COLO829 (cell line): ENCODE measurements at regions not wholly inside any gene's neighbourhood (a gene's known extent, or its start where the extent isn't known, plus 50 kb on each side); places are given as distances from the start of the nearest gene placed in this dataset.

Source experiments
- DNase-seq: peaks from one replicate; pipeline ENCODE4 v3.0.0; 2012; ENCODE audit warnings: low spot score

DNA sequence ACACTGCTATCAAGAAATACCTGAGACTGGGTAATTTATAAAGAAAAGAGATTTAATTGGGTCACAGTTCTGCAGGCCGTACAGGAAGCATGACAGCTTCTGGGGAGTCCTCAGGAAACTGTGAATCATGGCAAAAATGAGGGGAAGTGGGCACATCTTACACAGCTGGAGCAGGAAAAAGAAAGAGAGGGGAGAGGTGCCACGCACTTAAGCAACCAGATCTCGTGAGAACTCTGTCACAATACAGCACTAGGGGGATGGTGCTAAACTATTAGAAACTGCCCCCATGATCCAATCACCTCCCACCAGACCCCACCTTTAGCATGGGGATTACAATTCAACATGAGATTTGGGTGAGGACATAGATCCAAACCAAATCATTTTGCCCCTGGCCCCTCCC is 105.5 kb upstream of the CPLX2 start:
- no peak for DNase-seq

DNA sequence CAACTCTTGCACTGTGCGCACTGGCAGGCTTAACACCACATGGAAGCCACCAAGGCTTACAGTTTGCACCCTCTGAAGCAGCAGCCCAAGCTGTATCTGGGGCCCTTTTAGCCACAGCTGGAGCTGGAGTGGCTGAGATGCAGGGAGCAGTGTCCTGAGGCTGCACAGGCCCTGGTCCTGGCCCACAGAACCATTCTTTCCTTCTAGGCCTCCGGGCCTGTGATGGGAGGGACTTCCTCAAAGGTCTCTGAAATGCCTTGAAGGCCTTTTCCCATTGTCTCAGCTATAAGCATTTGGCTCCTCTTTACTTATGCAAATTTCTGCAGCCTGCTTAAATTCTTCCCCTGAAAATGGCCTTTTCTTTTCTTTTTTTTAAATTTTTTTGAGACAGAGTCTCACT is 104.4 kb upstream of the CPLX2 start:
- DNase-seq, result no peak

DNA sequence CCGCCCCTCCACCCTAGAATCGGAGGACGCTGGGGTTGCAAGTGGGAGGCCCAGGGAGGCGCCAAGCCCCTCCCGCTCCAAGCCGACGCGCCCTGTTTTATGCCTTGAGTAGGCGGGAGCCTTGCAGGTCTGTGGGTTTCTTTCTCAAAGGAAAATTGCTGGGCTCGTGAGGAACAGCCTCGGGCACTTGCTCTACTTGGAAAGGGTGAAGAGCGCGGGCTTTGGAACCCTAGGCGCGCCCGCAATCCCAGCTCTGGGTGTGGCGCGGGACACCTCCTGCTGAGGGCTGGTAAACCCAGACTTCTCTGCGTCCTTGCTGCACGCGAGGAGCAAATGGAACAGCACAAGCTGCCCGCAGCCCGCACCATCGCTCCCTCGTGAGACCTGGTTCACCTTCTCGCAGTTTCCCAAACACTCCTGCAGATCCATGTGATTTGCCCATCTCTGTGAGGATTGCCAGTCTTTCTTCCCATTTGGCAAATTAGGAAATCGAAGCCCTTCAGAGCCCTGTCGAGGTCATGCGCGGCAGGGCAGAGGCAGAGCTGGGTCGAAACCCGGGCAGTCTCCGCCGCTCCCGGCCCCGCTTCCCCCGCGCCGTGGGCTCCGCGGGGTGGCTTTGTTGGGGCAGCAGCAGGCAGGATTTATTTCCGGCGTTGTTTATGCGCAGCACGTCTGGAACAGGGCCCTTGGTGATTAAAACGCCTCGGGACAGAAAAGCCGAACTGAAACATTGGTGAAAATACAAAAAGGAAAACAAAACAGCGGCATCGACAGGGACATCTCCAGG is 98.4 kb upstream of the CPLX2 start:
- DNase-seq, result no peak

DNA sequence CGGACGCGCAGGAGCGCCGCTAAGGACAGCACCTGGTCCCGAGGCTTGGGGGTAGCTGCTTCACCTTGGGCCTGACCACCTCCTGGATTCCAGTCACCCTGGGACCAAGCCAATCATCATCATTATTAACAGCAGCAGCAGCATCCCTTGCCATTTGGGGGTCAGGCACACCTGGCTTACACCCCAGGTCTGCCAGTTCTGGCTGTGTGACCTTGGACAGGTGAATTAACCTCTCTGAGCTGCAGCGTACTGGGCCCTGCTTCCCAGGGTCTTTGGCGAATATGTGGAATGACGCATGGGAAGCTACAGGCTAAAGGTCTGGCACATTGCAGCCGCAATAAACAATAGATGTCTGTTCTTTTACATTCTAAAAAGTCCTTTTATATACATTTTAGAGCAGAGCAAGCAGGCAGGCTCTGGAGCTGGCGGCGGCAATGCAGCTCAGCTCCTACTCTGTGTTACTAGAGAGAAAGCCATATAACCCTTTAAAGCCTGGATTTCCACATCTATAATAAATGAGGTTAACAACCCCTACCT is 97.8 kb upstream of the CPLX2 start:
- peak; percentile 8 for DNase-seq

DNA sequence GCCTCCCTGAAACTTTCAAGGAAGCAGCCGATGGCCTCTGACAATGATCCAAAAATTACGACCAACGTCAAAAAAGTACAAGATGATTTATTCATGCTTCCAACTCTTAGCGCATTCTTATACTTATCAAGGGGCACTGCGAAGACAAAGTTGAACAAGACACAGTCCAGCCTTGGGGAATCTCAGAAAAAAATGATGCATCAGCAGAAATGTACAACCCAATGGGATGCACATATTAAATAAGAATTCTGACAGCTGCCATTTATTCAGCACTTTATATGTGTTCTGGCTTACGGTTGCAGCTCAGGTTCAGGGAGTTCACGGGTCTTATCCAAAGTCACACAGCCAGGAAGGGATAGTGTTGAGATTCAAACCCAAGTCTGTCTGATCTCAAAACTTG is 96.0 kb upstream of the CPLX2 start:
- no peak for DNase-seq

DNA sequence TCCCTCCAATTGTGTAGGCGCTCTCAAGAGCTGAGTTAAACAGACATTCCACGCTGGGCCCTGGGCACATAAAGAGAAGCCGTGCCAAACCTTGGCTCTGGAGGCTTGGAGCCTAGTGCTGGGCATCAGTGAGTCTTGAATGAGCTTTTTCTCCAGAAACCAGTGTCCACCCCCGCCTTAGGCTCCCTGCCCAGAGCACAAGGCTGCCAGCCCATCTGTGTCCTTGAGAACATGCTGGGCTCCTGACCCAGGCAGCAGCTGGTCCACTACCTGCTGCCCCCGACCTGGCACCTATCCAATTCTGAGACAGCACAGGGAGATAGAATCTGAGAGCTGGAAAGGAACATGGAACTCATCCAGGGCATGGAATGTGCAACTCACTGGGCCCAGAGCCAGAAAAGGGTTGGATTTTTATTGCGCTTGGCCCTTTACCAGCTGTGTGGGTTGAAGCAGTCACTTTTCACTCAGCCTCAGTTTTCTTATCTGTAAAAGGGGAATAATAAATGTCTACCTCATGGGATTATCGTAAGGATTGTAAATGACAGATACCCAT is 92.4 kb upstream of the CPLX2 start:
- no peak for DNase-seq

DNA sequence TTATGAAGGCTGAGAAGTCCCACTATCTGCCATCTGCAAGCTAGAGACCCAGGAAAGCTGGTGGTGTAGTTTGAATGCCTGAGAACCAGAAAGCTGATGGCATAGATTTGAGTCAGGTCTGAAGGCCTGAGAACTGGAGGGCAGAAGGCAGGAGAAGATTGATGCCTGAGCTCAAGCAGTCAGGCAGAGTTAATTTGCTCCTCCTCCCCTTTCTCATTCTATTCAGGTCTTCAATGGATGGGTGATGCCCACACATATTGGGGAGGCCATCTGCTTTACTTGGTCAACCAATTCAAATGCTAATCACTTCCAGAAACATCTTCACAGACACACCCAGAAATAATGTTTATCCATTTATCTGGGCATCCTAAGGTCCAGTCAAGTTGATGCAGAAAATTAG is 87.6 kb upstream of the CPLX2 start:
- no peak for DNase-seq

DNA sequence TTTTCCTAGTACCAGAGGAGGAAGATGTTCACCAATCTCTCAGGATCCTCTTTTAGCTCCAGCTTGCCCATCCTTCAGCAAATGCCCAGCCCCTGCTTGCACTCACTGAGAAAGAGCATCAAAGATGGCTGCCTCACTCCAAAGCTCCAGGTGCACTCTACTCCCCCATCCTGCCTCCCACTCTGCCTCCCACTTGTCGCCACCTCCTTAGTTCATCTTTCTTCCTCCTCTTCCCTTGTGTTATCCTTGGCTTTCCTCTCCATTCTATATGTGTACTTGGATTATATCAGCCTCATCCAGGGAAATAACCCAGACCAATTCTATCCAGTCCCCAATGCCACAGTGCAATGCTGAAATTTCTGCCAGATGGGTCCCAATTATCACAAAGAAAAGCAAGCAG is 87.1 kb upstream of the CPLX2 start:
- no peak for DNase-seq

DNA sequence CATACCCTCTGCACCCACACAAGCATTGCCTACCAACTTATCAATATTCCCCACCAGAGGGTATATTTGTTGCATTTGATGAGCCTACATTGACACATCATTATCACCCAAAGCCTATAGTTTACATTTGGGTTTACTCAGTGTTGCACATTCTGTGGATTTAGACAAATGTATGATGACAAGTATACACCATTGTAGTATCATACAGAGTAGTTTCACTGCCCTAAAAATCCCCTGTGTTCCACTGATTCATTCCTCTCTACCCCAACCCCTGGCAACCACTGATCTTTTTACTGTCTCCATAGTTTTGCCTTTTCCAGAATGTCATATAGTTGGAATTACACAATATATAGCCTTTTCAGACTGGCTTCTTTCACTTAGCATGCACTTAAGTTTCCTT is 85.7 kb upstream of the CPLX2 start:
- no peak for DNase-seq

DNA sequence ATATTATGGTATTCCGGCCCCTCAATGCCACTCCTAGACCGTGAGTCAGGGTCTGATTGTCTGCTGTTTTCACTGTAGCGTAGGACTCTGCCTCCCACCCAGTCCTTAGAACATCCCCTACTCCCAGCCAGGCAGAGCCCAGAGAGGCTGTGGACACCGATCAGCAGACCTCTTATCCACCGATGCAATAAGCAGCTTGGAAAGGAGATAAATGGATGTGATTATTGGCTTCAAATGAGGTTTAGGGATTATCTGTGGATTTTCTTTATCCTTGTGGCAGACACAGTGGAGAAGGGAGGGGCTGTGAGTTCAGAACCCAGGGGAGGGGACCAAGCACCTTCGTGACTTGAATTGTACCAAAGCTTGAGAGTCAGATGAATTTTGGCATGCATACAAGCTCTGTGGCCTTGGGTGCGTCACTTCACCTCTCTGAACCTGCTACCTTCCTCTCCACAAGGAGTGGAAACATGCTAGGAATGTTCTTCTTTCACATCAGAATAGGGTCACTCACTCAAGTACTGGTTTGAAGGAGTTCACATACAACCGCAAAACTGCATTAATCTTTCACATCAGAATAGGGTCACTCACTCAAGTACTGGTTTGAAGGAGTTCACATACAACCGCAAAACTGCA is 83.1 kb upstream of the CPLX2 start:
- no peak for DNase-seq

DNA sequence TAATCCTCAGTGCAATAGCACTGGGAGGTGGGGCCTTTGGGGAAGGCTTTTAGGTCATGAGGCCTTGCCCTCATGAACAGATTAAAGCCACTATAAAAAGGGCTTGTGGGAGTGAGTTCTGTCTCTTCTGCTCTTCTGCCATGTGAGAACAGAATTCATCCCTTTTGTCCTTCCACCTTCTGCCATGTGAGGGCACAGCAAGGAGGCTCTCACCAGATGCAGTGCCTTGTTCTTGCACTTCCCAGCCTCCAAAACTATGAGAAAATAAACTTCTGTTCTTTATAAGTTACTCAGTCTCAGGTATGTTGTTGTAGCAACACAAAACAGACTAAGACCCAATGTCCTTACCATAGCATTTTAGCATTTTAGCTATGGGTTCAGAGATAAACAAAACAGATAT is 81.7 kb upstream of the CPLX2 start:
- DNase-seq, result no peak

DNA sequence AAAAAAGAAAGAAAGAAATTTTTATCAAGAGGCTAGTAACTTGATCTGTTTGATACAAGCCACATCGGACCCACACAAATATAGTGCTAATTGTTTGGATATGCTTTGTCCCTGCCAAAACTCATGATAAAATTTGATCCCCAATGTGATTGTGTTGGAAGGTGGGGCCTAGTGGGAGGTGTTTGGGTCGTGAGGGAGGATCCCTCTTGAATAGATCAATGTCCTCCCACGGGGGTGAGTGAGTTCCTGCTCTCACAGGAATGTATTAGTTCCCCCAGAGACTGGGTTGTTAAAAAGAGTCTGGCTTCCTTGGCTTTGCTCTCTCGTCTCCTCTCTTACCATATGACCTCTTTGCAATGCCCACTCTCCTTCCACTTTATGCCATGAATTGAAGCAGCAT is 80.6 kb upstream of the CPLX2 start:
- no peak for DNase-seq

DNA sequence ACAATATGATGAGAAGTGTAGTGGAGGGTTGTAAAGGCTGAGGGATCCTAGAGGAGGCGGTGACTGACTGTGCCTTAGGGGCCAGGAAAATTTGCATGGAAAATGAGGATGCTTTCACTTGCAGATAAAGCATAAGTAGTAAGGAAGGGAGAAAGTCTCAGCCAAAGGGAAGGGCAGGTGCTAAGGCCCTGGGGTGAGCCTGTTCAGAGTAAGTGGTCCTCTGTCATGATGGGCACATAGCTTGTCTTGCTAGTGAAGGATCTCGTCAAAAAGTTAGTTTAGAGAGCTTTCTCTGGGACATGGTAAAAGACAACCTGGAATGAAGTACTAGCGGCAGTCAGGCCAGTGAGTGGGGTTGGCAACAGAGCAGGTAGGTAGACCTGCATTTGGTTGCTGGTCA is 75.4 kb upstream of the CPLX2 start:
- no peak for DNase-seq

DNA sequence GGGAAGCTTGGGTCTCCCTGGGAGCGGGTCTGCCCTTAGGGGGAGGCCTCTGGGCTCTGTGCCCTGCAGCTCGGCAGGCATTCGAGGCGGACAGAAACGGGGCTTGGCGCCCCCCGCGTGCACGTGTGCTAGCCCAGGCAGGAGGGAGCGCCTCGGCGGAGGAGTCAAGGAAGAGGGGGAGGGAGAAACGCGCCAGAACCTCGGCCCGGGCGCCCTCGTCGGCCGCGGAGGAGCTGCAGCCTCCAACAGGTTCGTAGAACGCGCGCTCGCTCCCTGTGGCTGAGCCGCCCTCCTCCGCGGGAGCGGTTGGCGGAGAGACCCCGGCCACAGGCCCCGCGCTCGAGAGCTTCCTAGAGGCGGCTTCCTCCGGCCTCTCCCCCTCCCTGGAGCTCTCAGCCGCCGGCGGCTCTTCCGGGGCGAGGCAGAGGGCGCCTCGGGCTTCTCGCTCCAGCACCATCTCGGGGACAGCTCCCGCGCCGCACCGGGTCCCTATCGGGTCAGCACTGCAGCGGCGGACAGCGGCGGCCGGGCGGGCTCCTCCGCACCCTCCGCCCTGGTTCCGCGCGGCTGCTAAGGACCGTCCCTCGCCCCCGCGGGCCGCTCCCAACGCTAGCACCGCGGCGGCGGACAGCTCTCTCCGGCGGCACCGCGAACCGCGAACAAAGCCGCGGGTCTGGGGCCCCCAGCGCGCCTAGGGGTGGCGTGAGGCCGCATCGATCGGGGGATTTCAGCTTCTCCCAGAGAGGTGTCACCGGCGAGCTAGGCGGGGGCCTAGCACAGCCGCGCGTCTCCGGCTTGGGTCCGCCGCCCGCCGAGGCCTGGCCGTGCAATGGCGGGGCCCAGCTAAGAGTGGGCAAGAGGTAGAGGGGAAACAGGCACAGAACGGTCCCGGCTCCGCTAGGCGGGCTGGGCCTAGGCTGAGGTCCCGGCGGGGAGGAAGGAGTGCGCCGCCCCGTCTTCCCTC is 74.6 kb upstream of the CPLX2 start:
- peak; percentile 34 for DNase-seq

DNA sequence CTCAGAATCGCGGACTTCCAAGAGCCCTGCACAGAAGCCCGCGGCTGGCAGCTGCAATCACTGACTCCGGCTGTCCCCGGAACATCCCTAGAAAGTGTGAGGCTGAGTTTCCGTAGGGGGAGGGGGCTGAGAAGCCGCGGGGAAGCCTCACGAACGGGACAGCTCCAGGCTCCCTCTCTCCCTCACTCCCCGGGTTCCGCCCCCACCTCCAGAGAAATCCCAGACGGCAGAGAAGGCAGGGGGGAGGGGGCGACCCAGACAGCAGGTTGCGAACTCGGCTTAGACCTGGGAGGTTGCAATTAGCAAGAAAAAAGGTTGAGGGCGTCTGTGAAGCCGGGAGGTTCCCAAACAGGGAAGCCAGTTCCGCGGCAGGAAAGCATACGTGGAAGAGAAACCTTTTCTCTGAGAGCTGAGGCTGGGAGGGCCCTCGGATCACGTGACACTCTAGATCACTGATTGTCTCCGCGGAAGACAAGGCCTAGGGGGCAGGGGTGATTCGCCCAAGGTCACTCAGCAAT is 73.8 kb upstream of the CPLX2 start:
- DNase-seq, result no peak

DNA sequence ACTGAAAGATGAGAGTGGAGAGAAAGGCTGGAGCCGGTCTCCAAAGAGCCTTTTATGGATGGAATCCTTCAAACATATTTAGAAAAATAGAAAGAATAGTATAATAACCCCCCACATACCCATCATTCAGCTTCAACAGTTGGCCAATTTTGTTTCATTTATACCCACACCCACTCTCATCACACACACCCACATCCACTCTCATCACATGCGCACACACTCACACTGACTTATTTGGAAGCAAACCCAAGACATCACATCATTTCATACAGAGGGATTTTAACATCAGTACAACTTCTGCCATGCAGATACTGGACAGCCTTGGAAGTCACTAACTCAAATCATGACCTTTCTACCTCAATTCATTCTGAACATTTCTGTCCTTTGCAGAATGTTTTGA is 72.8 kb upstream of the CPLX2 start:
- DNase-seq, result no peak

DNA sequence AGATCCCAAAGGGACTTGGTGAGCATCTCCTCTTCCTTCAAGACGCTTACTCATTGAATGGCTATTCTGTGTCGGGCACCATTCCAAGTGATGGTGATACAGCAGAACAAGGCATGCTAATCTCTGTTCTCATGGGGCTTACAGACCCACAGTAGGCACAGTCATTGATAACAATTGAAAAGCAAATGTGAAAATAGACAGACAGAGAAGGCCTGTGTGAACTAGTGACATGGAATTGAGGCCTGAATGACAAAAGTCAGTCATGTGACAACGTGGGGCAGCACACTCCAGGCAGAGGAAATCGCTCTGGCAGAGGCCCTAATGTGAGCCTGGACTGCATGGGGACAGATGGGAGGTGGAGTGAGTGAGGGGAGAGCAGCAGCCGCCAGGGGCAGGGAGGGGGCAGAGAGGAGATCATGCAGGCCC is 70.7 kb upstream of the CPLX2 start:
- no peak for DNase-seq

DNA sequence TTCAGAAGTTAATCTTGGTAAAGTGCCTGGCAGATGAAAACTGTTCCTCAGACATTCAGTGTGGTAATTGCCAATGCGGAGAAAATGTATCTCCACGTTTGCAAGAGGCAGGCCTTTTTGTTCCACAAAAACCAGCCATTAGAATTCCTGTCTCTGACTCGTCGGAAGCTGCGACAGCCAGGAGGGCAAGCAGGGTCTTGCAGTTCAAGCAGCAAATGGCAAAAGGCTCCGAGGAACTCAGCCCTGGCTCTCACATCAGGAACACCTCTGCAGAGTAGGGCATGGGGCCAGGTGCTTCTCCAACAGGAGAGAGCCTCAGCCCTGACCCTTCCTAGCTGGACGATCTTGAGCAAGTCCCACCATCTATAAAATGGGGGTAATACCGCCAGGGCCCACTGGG is 69.0 kb upstream of the CPLX2 start:
- DNase-seq, result no peak

DNA sequence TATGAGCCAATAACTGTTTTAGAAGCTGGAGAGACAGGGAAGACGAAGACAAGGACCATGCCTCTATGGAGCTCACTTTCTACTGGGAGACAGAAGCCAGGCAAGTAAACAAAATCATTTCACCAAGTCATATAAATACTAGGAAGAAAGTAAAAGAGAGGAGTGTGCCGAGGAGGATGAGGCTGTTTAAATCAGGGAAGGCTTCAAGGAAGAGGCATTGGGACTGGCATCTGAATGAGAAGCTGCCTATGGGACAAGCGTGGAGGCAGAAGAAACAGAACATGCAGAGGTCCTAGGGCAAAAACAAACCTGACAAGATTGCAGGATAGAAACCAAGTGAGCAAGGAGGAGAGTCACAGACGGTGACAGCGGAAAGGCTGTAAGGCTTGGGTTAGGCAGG is 68.1 kb upstream of the CPLX2 start:
- no peak for DNase-seq

DNA sequence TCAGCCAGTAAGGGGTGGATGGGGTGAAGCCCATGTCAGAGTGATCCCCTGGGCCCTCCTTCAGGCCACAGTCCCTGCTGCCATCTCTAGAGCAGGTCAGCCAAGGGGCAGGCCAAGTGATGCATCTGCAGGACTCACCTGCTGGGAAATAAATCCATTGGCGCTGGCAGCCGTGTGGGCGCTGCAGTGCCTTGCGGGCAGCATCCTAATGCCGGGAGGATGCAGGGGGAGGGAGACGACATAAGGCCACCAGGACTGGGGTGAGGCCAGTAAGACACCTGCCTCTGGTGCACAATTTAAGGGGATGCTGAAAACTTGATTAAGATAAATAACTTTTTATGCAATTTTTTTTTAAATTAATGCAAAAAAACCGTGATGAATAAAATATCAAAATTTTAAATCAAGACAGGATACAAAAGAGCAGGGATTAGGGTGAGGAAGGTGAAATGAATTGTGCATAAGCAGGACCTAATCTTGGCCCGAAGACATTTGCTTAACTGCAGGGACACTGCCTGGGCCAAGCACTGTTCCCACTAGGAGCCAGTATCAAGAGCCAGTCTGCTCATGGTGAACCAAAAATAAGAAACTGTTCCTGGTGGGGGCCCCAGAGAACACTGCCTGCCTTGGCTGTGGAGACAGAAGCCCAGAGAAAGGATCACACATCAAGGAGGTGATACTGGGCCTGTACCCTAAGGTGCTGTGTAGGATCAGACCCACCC is 67.5 kb upstream of the CPLX2 start:
- no peak for DNase-seq

DNA sequence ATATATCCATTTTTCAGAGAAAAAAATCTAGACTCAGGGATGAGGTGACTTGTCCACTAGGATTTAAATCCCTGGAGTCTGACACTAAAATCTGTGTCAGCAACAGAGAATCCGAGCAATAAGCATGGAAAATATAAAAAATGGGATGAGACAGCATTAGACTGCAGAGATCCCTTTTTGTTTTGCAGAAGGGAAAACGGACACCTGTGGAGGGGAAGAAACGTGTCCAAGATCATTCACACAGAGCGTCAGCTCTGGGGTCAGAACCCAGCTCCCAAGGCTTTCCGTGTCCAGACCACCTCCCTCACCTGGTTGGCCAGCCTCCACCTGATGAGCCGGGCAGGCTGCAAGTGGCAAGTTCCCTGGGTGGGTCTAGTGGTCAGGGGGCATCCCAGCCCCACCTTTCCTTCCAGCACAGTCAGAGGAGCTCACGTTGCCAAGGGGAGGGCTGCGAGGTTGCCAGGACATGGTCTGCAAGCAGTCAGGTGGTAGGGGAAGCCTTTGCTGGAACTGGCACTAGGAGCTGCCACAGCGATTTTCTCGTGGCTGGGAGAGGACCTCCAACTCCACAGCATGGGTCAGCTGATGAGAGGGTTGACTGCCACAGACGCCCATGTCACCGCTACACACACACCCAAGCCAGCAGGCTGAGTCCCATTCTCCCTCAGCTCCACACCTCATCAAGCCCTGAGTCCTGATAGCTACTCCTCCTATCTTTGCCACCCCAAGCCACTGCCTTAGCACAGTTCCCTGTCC is 65.9 kb upstream of the CPLX2 start:
- no peak for DNase-seq
